DOHH2 (cell line): ENCODE measurements at regions not wholly inside any gene's neighbourhood (a gene's known extent, or its start where the extent isn't known, plus 50 kb on each side); places are given as distances from the start of the nearest gene placed in this dataset.

Experiments used
- H3F3A ChIP-seq: fragments of 200-600 bp; sonication (generic), shearing (Covaris generic); 2 replicates; pipeline ENCODE4 v1.6.0; 2016; ENCODE audit warnings: antibody characterized with exemption, mild to moderate bottlenecking; ENCODE audit not compliant: control insufficient read depth, insufficient read depth
- H3K27ac ChIP-seq: fragments of 200-600 bp; sonication (generic); 2 replicates; pipeline ENCODE4 v1.5.1; 2014; ENCODE audit warnings: low read depth, mild to moderate bottlenecking, low read length, moderate library complexity
- H3K27me3 ChIP-seq: fragments of 200-600 bp; sonication (generic); 2 replicates; pipeline ENCODE4 v1.6.1; 2014; ENCODE audit warnings: mild to moderate bottlenecking, low read length, mixed read lengths; ENCODE audit not compliant: control insufficient read depth
- H3K36me3 ChIP-seq: fragments of 200-600 bp; sonication (generic); 2 replicates; pipeline ENCODE4 v1.6.1; 2014; ENCODE audit warnings: mild to moderate bottlenecking, low read length, moderate library complexity, mixed read lengths; ENCODE audit not compliant: control insufficient read depth
- H3K4me1 ChIP-seq: fragments of 200-600 bp; sonication (generic); 2 replicates; pipeline ENCODE4 v1.6.1; 2014; ENCODE audit warnings: mild to moderate bottlenecking, low read length, mixed read lengths; ENCODE audit not compliant: control insufficient read depth
- H3K4me2 ChIP-seq: fragments of 200-600 bp; sonication (generic); 2 replicates; pipeline ENCODE4 v1.6.0; 2014; ENCODE audit warnings: mild to moderate bottlenecking, low read length, moderate library complexity
- H3K4me3 ChIP-seq: fragments of 200-600 bp; sonication (generic); 2 replicates; pipeline ENCODE4 v1.5.1; 2014; ENCODE audit warnings: mild to moderate bottlenecking, low read length, mixed read lengths
- H3K79me2 ChIP-seq: fragments of 200-600 bp; sonication (generic); 2 replicates; pipeline ENCODE4 v1.6.1; 2014; ENCODE audit warnings: mild to moderate bottlenecking, low read length, mixed read lengths; ENCODE audit not compliant: control insufficient read depth
- H3K9me2 ChIP-seq: fragments of 200-600 bp; sonication (generic); replicated peaks from 2 replicates; pipeline ENCODE4 v1.6.1; 2014; ENCODE audit warnings: mild to moderate bottlenecking, low read length, mixed read lengths; ENCODE audit not compliant: control insufficient read depth
- H3K9me3 ChIP-seq: fragments of 200-600 bp; sonication (generic); 2 replicates; pipeline ENCODE4 v1.6.1; 2014; ENCODE audit warnings: antibody characterized with exemption, low read length, mixed read lengths; ENCODE audit not compliant: control insufficient read depth, insufficient read depth
- H4K20me1 ChIP-seq: fragments of 200-600 bp; sonication (generic); 2 replicates; pipeline ENCODE4 v1.6.0; 2014; ENCODE audit warnings: low read depth, mild to moderate bottlenecking, antibody characterized with exemption, low read length, moderate library complexity; ENCODE audit not compliant: control insufficient read depth, insufficient read depth
- CTCF ChIP-seq: fragments of 200-600 bp; sonication (generic); IDR thresholded peaks from one replicate; pipeline ENCODE4 v1.5.1; 2014; ENCODE audit warnings: antibody characterized with exemption, mild to moderate bottlenecking, low read depth, low read length; ENCODE audit not compliant: poor library complexity, severe bottlenecking
- EZH2phosphoT487 ChIP-seq: fragments of 200-600 bp; sonication (generic); IDR thresholded peaks from 2 replicates; pipeline ENCODE4 v1.6.1; 2017; ENCODE audit warnings: borderline replicate concordance, mild to moderate bottlenecking, antibody characterized with exemption, low read length, moderate library complexity, mixed read lengths

GRCh38 chr2:139237023-139237422 is 456.8 kb upstream of the NXPH2 start:
- no peaks in the 10 kb centered on the region for H3K9me3 ChIP-seq
- no peaks in the 10 kb centered on the region for H4K20me1 ChIP-seq
- H3K79me2 ChIP-seq = no peaks in the 10 kb centered on the region
- no peak overlapping the region for H3K4me3 ChIP-seq
- no peak for TF ChIP-seq EZH2phosphoT487
- no peaks in the 10 kb centered on the region for H3K36me3 ChIP-seq
- H3K9me2 ChIP-seq = no peaks in the 10 kb centered on the region; the same call in 1 of the 2 replicates
- no peaks in the 10 kb centered on the region for H3K4me1 ChIP-seq
- no peak overlapping the region for H3K4me2 ChIP-seq
- H3K27me3 ChIP-seq = no peaks in the 10 kb centered on the region
- no peak overlapping the region for H3K27ac ChIP-seq
- H3F3A ChIP-seq = no peaks in the 10 kb centered on the region

DNA sequence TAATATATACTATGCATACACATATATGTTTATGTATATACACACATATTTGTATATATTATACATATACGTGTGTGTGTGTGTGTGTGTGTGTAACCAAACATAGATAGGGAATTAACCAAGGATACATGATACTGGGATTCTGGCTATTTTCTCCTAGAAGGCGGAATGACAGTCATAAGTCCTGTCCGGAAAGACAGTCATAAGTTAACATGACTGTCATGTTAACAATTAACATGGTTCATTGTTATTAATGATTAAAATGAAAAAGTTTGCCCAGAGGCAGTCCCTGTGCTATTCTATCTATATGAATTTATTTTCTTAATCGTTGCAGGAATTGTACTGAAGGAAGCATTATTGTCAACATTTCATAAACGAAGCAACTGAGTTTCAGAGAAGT is 450.7 kb upstream of the NXPH2 start:
- Histone ChIP-seq H3F3A (no peaks in the 10 kb centered on the region), H3K4me2 (no peak overlapping the region), H3K4me1 (no peaks in the 10 kb centered on the region), H3K36me3 (no peaks in the 10 kb centered on the region), H3K9me2 (no peaks in the 10 kb centered on the region), H3K79me2 (no peaks in the 10 kb centered on the region), H3K27me3 (no peaks in the 10 kb centered on the region), H3K27ac (no peak overlapping the region), H3K9me3 (no peaks in the 10 kb centered on the region), H3K4me3 (no peak overlapping the region), H4K20me1 (no peaks in the 10 kb centered on the region)
- TF ChIP-seq EZH2phosphoT487 (no peak), CTCF (no peak)

DNA sequence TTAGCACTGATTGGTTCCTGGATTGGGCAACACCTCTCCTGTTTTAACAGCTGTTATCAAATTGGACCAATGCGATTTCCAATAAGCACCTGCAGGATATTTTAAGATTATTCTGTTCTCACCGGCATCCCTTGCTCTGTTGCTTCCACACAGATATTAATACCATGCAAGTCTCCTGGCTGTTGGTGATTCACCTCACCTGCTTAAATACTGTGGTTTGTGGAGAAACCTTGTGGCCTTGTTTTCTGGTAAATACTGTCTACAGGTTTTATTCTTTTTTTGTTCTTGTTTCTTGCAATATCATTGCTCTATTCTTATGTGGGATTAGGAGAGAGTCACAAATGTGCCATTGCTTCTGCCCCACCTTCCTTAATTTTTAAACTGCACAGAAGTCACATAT is 448.1 kb upstream of the NXPH2 start:
- H3K9me2 ChIP-seq = no peaks in the 10 kb centered on the region
- H3K79me2 ChIP-seq = no peaks in the 10 kb centered on the region
- H3K27ac ChIP-seq = no peak overlapping the region
- no peak for TF ChIP-seq EZH2phosphoT487
- TF ChIP-seq CTCF = no peak
- H3K4me2 ChIP-seq = no peak overlapping the region
- H3K9me3 ChIP-seq = no peaks in the 10 kb centered on the region
- H4K20me1 ChIP-seq = no peaks in the 10 kb centered on the region
- H3K4me3 ChIP-seq = no peak overlapping the region
- no peaks in the 10 kb centered on the region for H3K4me1 ChIP-seq
- no peaks in the 10 kb centered on the region for H3K27me3 ChIP-seq
- no peaks in the 10 kb centered on the region for H3F3A ChIP-seq
- no peaks in the 10 kb centered on the region for H3K36me3 ChIP-seq

DNA sequence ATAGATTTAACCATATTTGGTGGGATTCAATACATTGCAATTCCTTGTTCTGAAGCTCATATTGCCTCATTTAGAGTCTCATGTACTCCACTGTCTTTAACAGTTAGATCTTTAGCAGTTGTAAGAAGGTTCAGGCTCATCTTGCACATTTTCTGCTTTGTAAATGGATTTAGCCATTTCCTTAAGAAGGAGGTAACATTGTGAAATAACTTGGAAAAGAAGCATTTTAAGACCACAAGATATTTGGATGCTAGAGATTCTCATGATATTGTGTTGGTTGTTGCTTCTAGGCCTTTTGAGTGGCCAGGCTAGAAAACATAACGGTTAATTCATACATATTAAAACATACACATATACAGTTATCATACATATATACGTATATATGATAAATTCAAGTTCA is 445.8 kb upstream of the NXPH2 start:
- no peak overlapping the region for H3K27ac ChIP-seq
- H3K4me2 ChIP-seq = no peak overlapping the region
- TF ChIP-seq EZH2phosphoT487 = no peak
- no peak for TF ChIP-seq CTCF
- H3K4me3 ChIP-seq = no peak overlapping the region
- H3K79me2 ChIP-seq = no peaks in the 10 kb centered on the region
- no peaks in the 10 kb centered on the region for H3K9me2 ChIP-seq
- no peaks in the 10 kb centered on the region for H3K9me3 ChIP-seq
- no peaks in the 10 kb centered on the region for H3F3A ChIP-seq
- H3K4me1 ChIP-seq = no peaks in the 10 kb centered on the region
- H3K27me3 ChIP-seq = no peaks in the 10 kb centered on the region
- H3K36me3 ChIP-seq = no peaks in the 10 kb centered on the region
- H4K20me1 ChIP-seq = no peaks in the 10 kb centered on the region
